Neutrophil (primary cell): ENCODE measurements at regions not wholly inside any gene's neighbourhood (a gene's known extent, or its start where the extent isn't known, plus 50 kb on each side); places are given as distances from the start of the nearest gene placed in this dataset.

ENCODE experiments used
- H3K27ac ChIP-seq: fragments of 200-600 bp; sonication (generic); 2 replicates; pipeline ENCODE4 v1.5.1; 2016; ENCODE audit warnings: mild to moderate bottlenecking, moderate library complexity
- H3K27me3 ChIP-seq: fragments of 200-600 bp; sonication (generic); 2 replicates; pipeline ENCODE4 v1.6.0; 2016; ENCODE audit warnings: mild to moderate bottlenecking
- H3K36me3 ChIP-seq: fragments of 200-600 bp; sonication (generic); 2 replicates; pipeline ENCODE4 v1.5.1; 2017
- H3K4me1 ChIP-seq, 2 experiments: fragments of 200-600 bp in 1 of 2; sonication (generic) in 1 of 2; 1 replicate in 1 of 2; 2 replicates in 1 of 2; pipeline versions ENCODE4 v1.5.1 to v1.6.1; 2013 to 2016; ENCODE audit warnings: low read depth in 1 of 2, low read length in 1 of 2, mild to moderate bottlenecking in 1 of 2, moderate library complexity in 1 of 2; ENCODE audit not compliant: control insufficient read depth in 1 of 2, insufficient read depth in 1 of 2
- H3K4me3 ChIP-seq, 2 experiments: fragments of 200-600 bp in 1 of 2; sonication (generic) in 1 of 2; 1 replicate in 1 of 2; 2 replicates in 1 of 2; pipeline ENCODE4 v1.5.1; 2013 to 2016; ENCODE audit warnings: low read depth in 1 of 2, low read length in 1 of 2, mild to moderate bottlenecking in 1 of 2, moderate library complexity in 1 of 2
- H3K9me3 ChIP-seq: fragments of 200-600 bp; sonication (generic); 2 replicates; pipeline ENCODE4 v1.5.1; 2016
- CTCF ChIP-seq: fragments of 200-600 bp; sonication (generic); IDR thresholded peaks from 2 replicates; pipeline ENCODE4 v1.5.1; 2016; ENCODE audit warnings: antibody characterized with exemption

- Histone ChIP-seq H3K4me1 (no peaks in the 10 kb centered on the region), H3K27me3 (no peaks in the 10 kb centered on the region), H3K27ac (no peak overlapping the region), H3K9me3 (no peaks in the 10 kb centered on the region), H3K4me3 (no peak overlapping the region), H3K36me3 (no peaks in the 10 kb centered on the region)
- no peak for TF ChIP-seq CTCF
These were observed 258.6 kb upstream of the TMPO start for GRCh38 chr12:98256830-98257229.

- H3K4me1 ChIP-seq, result no peaks in the 10 kb centered on the region
- no peak overlapping the region for H3K4me3 ChIP-seq
- H3K9me3 ChIP-seq, result no peaks in the 10 kb centered on the region
- no peak overlapping the region for H3K27ac ChIP-seq
- no peaks in the 10 kb centered on the region for H3K36me3 ChIP-seq
- TF ChIP-seq CTCF, result no peak
- no peaks in the 10 kb centered on the region for H3K27me3 ChIP-seq
These were observed 255.7 kb upstream of the TMPO start for GRCh38 chr12:98259693-98260092.

DNA sequence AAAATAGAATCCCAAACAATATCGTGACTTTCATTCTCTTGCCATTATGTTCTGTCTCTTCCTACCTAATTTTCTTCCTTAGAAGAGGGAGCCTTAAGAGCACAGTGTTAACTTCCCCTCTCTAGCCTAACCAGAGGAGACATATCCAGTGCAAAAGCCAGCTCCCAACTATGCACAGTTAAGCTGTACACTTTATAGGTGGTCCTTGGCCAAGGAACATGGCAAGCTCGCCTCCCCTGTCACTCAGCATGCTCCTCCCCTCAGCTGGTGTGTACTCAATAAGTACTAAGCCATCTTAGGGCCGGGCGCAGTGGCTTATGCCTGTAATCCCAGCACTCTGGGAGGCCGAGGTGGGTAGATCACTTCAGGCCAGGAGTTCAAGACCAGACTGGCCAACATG is 255.1 kb upstream of the TMPO start:
- H3K36me3 ChIP-seq, result no peaks in the 10 kb centered on the region
- H3K4me3 ChIP-seq, result no peak overlapping the region
- H3K4me1 ChIP-seq, result no peaks in the 10 kb centered on the region
- H3K27ac ChIP-seq, result no peak overlapping the region
- no peaks in the 10 kb centered on the region for H3K9me3 ChIP-seq
- no peaks in the 10 kb centered on the region for H3K27me3 ChIP-seq
- no peak for TF ChIP-seq CTCF

DNA sequence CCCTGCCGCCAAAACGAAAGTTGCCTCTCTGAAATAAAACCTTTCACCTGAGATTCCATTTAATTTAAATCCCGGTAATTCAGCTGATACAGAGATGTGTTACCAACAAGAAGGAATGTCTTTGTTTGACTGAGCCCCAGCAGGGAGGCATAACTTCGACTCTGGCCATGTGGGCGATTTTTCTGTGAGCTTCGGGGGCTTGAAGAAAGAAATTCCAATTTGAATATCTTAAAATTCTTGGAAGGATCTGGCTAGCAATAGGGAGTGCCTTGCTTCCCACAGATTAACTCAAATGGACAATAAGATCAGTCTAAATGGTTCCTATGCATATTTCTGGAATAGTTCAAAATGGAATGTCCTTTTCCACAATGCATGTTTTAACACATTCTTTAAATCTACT is 252.5 kb upstream of the TMPO start:
- Histone ChIP-seq H3K36me3 (no peaks in the 10 kb centered on the region), H3K4me3 (no peak overlapping the region), H3K9me3 (no peaks in the 10 kb centered on the region), H3K27ac (no peak overlapping the region), H3K27me3 (no peaks in the 10 kb centered on the region), H3K4me1 (no peaks in the 10 kb centered on the region)
- TF ChIP-seq CTCF, result no peak

DNA sequence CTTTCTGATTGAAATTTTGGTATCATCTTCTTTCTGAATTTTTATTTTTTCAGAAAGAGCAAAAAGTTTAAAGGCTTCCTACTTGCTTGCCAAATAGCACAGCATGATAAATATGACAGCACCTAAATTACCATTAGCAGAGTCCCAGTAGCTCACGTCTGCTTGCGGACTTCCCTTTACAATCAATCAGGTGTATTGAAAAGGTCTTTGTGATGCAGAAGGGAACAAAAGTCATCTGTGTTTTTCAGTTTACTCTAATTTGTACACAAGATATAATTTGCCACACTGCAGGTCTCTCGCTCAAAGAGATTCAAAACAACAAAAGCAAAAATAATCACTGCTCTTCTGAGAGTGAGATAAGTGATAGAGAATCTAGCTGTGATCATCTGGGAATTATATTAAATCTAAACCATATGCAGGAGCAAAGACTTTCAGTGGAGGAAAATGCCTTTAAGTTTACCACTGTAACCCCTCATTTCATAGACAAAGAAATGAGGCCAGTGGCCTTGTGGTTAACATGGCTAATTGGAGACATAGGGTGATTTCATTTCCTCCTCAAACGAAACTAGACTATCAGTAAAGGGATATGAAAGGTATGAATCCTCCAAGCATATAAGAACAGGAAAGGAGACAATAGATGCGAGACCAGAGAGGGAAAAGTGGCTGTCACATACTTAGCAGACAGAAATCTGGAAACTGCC is 240.8 kb upstream of the TMPO start:
- Histone ChIP-seq H3K9me3 (no peaks in the 10 kb centered on the region), H3K27ac (no peak overlapping the region), H3K4me1 (no peaks in the 10 kb centered on the region), H3K27me3 (no peaks in the 10 kb centered on the region), H3K36me3 (no peaks in the 10 kb centered on the region), H3K4me3 (no peak overlapping the region)
- no peak for TF ChIP-seq CTCF

GRCh38 chr12:98275131-98275475 is 240.3 kb upstream of the TMPO start:
- no peaks in the 10 kb centered on the region for H3K4me1 ChIP-seq
- H3K27me3 ChIP-seq, result no peaks in the 10 kb centered on the region
- H3K36me3 ChIP-seq, result no peaks in the 10 kb centered on the region
- no peaks in the 10 kb centered on the region for H3K9me3 ChIP-seq
- H3K4me3 ChIP-seq, result no peak overlapping the region
- no peak overlapping the region for H3K27ac ChIP-seq
- TF ChIP-seq CTCF, result no peak
